Lower leg skin (tissue), 4 donors: ENCODE measurements at regions not wholly inside any gene's neighbourhood (a gene's known extent, or its start where the extent isn't known, plus 50 kb on each side); places are given as distances from the start of the nearest gene placed in this dataset.

Source experiments
- DNase-seq, 2 donors: peaks; one replicate each; pipeline ENCODE4 v3.0.0-alpha.2; 2019; ENCODE audit warnings: low spot score in 2 of 2
- H3K4me3 ChIP-seq: fragments of 200-600 bp; sonication (generic); 2 replicates; pipeline ENCODE4 v1.5.1; 2017; ENCODE audit warnings: mild to moderate bottlenecking, low read depth; ENCODE audit not compliant: poor library complexity, severe bottlenecking
- POLR2A ChIP-seq, 2 donors: fragments of 450-650 bp; IDR thresholded peaks; one replicate each; pipeline ENCODE4 v1.6.1; 2016 to 2017; ENCODE audit warnings: antibody characterized with exemption in 2 of 2, mild to moderate bottlenecking in 1 of 2, moderate library complexity in 1 of 2
- WGBS, 2 donors: methylation state at CpG; one replicate each; pipeline ENCODE4 v1.1.5; 2018; 5-methylcytosine and 5-hydroxymethylcytosine counted together
- intact Hi-C: fragments of 100-400 bp; cut with DNase I; formaldehyde crosslinking; loops from one replicate; pipeline ENCODE4 v1.15.0; 2023; ENCODE audit warnings: low total_unique reads
- TF ChIP-seq, protein P1 (sequence below), 3 donors: fragments of 450-650 bp; IDR thresholded peaks; one replicate each; pipeline ENCODE4 v1.5.1; 2016; ENCODE audit warnings: antibody characterized with exemption in 3 of 3, mild to moderate bottlenecking in 3 of 3, moderate library complexity in 2 of 3

DNA sequence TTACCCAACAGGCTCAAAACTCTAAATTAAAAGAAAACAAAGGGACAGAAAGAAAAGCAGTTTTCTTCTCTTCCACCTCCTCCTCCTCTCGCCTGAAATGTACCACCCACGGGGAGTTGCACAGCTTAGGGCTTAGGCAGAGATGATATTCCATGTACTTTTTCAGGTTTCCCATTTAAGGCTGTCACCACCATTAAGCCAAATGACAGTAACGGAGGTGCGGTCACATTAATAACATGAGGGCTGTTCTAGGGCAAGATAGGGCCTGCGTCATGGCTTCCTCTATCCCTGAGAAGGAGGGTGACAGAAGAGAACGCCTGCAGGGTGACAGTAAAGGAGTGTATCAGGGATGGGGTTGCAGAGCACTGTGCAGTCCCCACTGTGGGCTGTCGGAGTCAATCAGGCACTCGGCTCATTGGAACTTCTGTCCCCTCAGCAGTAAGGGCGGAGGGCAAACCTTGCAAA is 51.7 kb upstream of the TJP1 start:
- 77 to 82% methylated on average over 9 of the region's 9 CpGs for WGBS, 2 donors

DNA sequence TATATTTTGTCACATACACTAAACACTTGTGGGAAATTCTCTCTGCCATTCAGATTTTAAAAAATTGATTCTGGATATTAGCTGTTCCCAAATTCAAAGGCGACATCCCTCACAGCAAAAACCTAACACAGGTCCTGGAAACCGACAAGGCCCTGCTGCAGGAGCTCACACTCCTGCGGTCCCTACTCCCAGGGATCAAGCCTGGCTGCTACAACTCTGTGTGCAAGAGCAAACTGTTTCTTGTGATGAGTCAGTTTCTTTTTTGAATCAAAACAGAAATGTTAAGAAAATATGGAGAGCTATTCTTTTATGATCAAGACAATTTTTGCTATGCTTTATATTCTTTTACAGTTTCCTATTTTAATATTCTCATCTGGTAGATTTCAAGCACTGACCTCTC is 51.0 kb upstream of the TJP1 start:
- intact Hi-C loops = no loop called here
- TF ChIP-seq, protein P1, sequence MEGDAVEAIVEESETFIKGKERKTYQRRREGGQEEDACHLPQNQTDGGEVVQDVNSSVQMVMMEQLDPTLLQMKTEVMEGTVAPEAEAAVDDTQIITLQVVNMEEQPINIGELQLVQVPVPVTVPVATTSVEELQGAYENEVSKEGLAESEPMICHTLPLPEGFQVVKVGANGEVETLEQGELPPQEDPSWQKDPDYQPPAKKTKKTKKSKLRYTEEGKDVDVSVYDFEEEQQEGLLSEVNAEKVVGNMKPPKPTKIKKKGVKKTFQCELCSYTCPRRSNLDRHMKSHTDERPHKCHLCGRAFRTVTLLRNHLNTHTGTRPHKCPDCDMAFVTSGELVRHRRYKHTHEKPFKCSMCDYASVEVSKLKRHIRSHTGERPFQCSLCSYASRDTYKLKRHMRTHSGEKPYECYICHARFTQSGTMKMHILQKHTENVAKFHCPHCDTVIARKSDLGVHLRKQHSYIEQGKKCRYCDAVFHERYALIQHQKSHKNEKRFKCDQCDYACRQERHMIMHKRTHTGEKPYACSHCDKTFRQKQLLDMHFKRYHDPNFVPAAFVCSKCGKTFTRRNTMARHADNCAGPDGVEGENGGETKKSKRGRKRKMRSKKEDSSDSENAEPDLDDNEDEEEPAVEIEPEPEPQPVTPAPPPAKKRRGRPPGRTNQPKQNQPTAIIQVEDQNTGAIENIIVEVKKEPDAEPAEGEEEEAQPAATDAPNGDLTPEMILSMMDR (IDR thresholded peaks at IDR 0.05) = no peak
- TF ChIP-seq POLR2A (IDR thresholded peaks at IDR 0.05) = no peak
- DNase-seq = no peak
- H3K4me3 ChIP-seq = no peak overlapping the region
- WGBS, 2 donors = 76 to 83% methylated on average over 3 of the region's 3 CpGs

More for the DNA sequence above, 51.7 kb upstream of the TJP1 start:
- DNase-seq = no peak
- H3K4me3 ChIP-seq = no peak overlapping the region
- no peak for TF ChIP-seq POLR2A (IDR thresholded peaks at IDR 0.05)
- TF ChIP-seq, protein P1 (IDR thresholded peaks at IDR 0.05) = no peak
- intact Hi-C loops = no loop called here

DNA sequence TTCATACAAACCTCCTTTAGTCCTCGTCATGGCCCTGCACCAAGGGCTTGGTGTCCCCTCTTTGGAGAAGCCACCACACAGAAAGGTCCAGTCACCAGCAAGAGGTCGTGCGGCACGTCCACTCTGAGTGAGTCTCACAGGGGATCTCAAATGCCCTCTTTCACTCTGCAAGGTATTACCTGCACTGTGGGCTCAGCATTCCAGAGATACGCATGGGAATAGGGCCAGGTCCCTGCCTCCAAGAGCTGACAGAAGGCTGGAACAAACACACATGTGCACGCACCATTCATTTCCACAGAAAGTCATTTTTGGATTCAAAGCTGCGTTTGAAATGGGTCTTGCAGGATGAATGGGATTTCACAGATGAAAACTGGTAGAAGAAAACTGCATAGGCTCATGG is 50.4 kb upstream of the TJP1 start:
- intact Hi-C loops = no loop called here
- TF ChIP-seq, protein P1 (IDR thresholded peaks at IDR 0.05) = no peak
- TF ChIP-seq POLR2A (IDR thresholded peaks at IDR 0.05) = no peak
- no peak overlapping the region for H3K4me3 ChIP-seq
- no peak for DNase-seq
- 87 to 88% methylated on average over 7 of the region's 7 CpGs for WGBS, 2 donors
